Gastrocnemius medialis (tissue), 4 donors: ENCODE measurements at regions not wholly inside any gene's neighbourhood (a gene's known extent, or its start where the extent isn't known, plus 50 kb on each side); places are given as distances from the start of the nearest gene placed in this dataset.

ENCODE experiments used
- ATAC-seq, 2 donors: fragments of 150-250 bp; one replicate each; pipeline ENCODE4 v1.9.1; 2016
- DNase-seq, 2 donors: peaks; one replicate each; pipeline ENCODE4 v3.0.0-alpha.2; 2019
- H3K27ac ChIP-seq, 4 donors: fragments of 200-600 bp; sonication (generic); 1 replicate in 1 of 4; 2 replicates in 3 of 4; pipeline ENCODE4 v1.5.1; 2016 to 2018; ENCODE audit warnings: mild to moderate bottlenecking in 2 of 4, moderate library complexity in 1 of 4
- H3K27me3 ChIP-seq, 3 donors: fragments of 200-600 bp; sonication (generic) in 2 of 3; 1 replicate in 1 of 3; 2 replicates in 2 of 3; pipeline versions ENCODE4 v1.5.1 to v1.6.0; 2016 to 2019; ENCODE audit warnings: mild to moderate bottlenecking in 1 of 3, moderate library complexity in 1 of 3
- H3K36me3 ChIP-seq, 2 donors: fragments of 200-600 bp; sonication (generic) in 1 of 2; one replicate each; pipeline ENCODE4 v1.5.1; 2017 to 2018
- H3K4me1 ChIP-seq, 2 donors: fragments of 200-600 bp; sonication (generic) in 1 of 2; one replicate each; pipeline ENCODE4 v1.5.1; 2016 to 2017; ENCODE audit warnings: mild to moderate bottlenecking in 2 of 2
- H3K4me3 ChIP-seq, 4 donors: fragments of 200-600 bp; sonication (generic) in 3 of 4; 1 replicate in 1 of 4; 2 replicates in 3 of 4; pipeline ENCODE4 v1.5.1; 2016 to 2019; ENCODE audit warnings: mild to moderate bottlenecking in 2 of 4
- H3K9me3 ChIP-seq, 3 donors: fragments of 200-600 bp; sonication (generic) in 2 of 3; 1 replicate in 1 of 3; 2 replicates in 2 of 3; pipeline ENCODE4 v1.5.1; 2016 to 2019
- POLR2A ChIP-seq, 2 donors: fragments of 450-650 bp; IDR thresholded peaks; one replicate each; pipeline ENCODE4 v1.6.1; 2017; ENCODE audit warnings: antibody characterized with exemption in 2 of 2, mild to moderate bottlenecking in 2 of 2, moderate library complexity in 2 of 2
- in situ Hi-C, 4 donors: fragments of 200-750 bp; cut with MboI; loops; one replicate each; pipeline versions ENCODE4 v1.15.0 to v1.8.0; 2017; ENCODE audit warnings: low sequenced_read_pairs in 4 of 4
- intact Hi-C: fragments of 100-400 bp; cut with DNase I; formaldehyde crosslinking; loops from one replicate; pipeline ENCODE4 v1.15.1; 2023; ENCODE audit warnings: low total_unique reads
- TF ChIP-seq, protein P1 (sequence below), 5 experiments: fragments of 450-650 bp in 3 of 5; fragments of 200-600 bp in 2 of 5; sonication (generic) in 2 of 5; IDR thresholded peaks in 4 of 5; conservative IDR thresholded peaks in 1 of 5; 1 replicate in 4 of 5; 2 replicates in 1 of 5; pipeline ENCODE4 v1.5.1; 2016 to 2019; ENCODE audit warnings: antibody characterized with exemption in 5 of 5, mild to moderate bottlenecking in 3 of 5, moderate library complexity in 3 of 5

DNA sequence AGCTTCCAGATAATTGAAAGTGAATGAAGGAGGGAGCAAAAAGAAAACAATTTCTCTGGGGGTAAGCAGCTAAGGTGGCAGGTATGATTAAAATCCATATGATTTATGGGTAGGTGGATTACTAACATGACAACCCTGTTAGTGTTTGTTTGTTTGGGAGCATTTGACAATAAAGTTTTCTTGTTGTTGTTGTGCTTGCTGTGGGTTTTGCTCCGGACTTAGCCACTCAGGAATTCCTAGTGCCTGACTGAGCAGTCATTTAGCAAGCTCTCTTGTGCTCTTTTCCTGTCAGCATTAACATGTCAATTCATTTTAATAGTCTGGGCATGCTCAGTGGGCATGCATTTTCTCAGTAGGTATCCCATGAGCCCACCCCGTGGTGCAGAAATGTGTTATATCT is 674.8 kb upstream of the ZEB2 start:
- no peak for DNase-seq
- H3K4me1 ChIP-seq = no peaks in the 10 kb centered on the region
- intact Hi-C loops (no loop called here), in situ Hi-C loops (loop anchor here in 1 of 4 donors (25.0 kb wide), 1 partner anchor 657 kb away; no protein-coding TSS in a partner anchor)
- H3K36me3 ChIP-seq = no peaks in the 10 kb centered on the region
- no peak overlapping the region for H3K27ac ChIP-seq
- no peak for TF ChIP-seq POLR2A (IDR thresholded peaks at IDR 0.05)
- TF ChIP-seq, protein P1, sequence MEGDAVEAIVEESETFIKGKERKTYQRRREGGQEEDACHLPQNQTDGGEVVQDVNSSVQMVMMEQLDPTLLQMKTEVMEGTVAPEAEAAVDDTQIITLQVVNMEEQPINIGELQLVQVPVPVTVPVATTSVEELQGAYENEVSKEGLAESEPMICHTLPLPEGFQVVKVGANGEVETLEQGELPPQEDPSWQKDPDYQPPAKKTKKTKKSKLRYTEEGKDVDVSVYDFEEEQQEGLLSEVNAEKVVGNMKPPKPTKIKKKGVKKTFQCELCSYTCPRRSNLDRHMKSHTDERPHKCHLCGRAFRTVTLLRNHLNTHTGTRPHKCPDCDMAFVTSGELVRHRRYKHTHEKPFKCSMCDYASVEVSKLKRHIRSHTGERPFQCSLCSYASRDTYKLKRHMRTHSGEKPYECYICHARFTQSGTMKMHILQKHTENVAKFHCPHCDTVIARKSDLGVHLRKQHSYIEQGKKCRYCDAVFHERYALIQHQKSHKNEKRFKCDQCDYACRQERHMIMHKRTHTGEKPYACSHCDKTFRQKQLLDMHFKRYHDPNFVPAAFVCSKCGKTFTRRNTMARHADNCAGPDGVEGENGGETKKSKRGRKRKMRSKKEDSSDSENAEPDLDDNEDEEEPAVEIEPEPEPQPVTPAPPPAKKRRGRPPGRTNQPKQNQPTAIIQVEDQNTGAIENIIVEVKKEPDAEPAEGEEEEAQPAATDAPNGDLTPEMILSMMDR (IDR thresholded peaks at IDR 0.05 in 4 of 5, conservative IDR thresholded peaks at IDR 0.05 in 1 of 5) = no peak
- no peaks in the 10 kb centered on the region for H3K9me3 ChIP-seq
- no peak for ATAC-seq
- no peak overlapping the region for H3K4me3 ChIP-seq
- H3K27me3 ChIP-seq = no peaks in the 10 kb centered on the region

DNA sequence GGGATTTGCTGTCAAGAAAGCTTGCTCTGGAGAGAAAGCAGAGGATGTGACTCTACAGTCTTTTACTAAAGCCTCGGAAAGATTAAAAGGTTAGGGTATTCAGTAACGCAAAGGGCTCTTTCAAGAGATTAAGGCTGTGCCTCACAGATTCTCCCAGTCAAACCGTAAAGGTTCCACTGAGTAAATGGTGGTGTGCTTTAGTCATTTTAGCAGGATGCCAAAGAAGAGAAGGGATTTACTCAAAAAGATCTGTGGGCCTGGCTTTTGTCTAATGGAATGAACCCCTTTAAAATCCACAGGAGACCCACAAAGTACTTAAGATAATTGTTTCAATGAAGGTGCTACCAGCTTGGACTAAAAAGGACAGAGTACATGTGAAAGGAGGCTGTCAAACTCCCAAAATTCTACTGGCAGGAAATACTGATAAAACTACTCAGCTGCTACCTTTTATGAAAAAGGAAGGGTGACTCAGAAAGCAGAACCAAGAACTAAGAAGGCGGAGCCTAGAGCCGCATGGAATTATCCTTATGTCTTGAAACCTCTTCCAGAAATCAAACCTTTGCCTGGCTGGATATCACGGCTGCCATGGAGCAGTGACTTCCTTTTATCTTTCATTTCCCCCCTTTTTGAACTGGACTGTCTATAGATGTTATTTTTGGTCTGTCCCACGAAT is 670.2 kb upstream of the ZEB2 start:
- Histone ChIP-seq H3K4me3 (no peak overlapping the region), H3K36me3 (no peaks in the 10 kb centered on the region), H3K27ac (no peak overlapping the region), H3K27me3 (no peaks in the 10 kb centered on the region), H3K9me3 (no peaks in the 10 kb centered on the region), H3K4me1 (no peaks in the 10 kb centered on the region)
- ATAC-seq (no peak), DNase-seq (no peak)
- intact Hi-C loops (no loop called here), in situ Hi-C loops (loop anchor here in 1 of 4 donors (25.0 kb wide), 1 partner anchor 653 kb away; no protein-coding TSS in a partner anchor)
- TF ChIP-seq, protein P1 (IDR thresholded peaks at IDR 0.05 in 4 of 5, conservative IDR thresholded peaks at IDR 0.05 in 1 of 5) = no peak
- TF ChIP-seq POLR2A (IDR thresholded peaks at IDR 0.05) = no peak

DNA sequence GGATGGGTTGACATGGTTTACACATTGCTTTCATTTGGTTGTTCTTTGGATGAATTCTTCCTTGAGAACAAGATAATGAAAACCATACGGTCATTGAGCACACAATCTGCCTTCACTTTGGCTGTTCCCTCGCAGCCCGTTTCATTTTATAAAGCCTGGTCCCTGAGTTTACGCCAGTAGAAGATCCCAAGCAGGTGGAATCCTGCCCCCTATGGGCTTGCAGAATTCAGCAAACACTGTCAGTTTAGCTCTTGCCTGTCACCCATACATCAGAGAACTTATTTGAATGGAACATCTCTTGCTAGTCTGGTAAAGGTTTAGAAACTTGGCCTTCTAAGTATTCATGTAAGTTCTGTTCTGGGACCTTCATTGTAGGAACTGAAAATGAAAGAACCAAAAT is 666.4 kb upstream of the ZEB2 start:
- Histone ChIP-seq H3K27ac (no peak overlapping the region), H3K36me3 (no peaks in the 10 kb centered on the region), H3K4me3 (no peak overlapping the region), H3K4me1 (no peaks in the 10 kb centered on the region), H3K27me3 (no peaks in the 10 kb centered on the region), H3K9me3 (no peaks in the 10 kb centered on the region)
- ATAC-seq (peak in 1 of 2 donors; percentile 39), DNase-seq (peak in 1 of 2 donors; percentile 19)
- intact Hi-C loops = no loop called here
- TF ChIP-seq POLR2A (IDR thresholded peaks at IDR 0.05) = no peak
- TF ChIP-seq, protein P1 (IDR thresholded peaks at IDR 0.05 in 4 of 5, conservative IDR thresholded peaks at IDR 0.05 in 1 of 5) = peak in 1 of 5 experiments; percentile 12
- in situ Hi-C loops = loop anchor here in 1 of 4 donors (25.0 kb wide), 1 partner anchor 649 kb away; no protein-coding TSS in a partner anchor

DNA sequence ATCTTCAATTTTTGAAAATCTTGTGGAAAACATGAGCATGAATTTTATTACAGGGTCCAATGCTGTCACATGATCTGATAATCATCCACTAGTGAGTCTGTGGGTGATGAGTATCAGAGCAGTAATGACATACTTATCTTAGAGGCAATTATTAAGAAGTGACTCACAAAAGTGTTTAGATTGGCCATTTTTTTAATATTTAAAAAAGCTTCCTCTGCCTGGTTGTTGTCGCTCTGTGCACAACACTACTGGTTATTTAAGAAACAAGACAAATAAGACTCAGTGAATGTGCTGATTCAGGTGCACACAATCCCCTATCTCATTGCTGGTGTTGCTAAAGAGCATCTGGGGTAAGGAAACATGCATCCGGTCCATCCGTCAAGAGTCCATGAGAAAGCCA is 665.8 kb upstream of the ZEB2 start:
- no peaks in the 10 kb centered on the region for H3K4me1 ChIP-seq
- peak overlapping the region in 2 of 4 donors; percentile 6 to 25 for H3K27ac ChIP-seq
- no peaks in the 10 kb centered on the region for H3K36me3 ChIP-seq
- ATAC-seq = no peak
- H3K9me3 ChIP-seq = no peaks in the 10 kb centered on the region
- intact Hi-C loops = no loop called here
- in situ Hi-C loops = loop anchor here in 1 of 4 donors (25.0 kb wide), 1 partner anchor 648 kb away; no protein-coding TSS in a partner anchor
- H3K27me3 ChIP-seq = no peaks in the 10 kb centered on the region
- H3K4me3 ChIP-seq = no peak overlapping the region
- DNase-seq = no peak
- no peak for TF ChIP-seq POLR2A (IDR thresholded peaks at IDR 0.05)
- TF ChIP-seq, protein P1 (IDR thresholded peaks at IDR 0.05 in 4 of 5, conservative IDR thresholded peaks at IDR 0.05 in 1 of 5) = no peak
